CD4-positive, alpha-beta T cell treated with Interferon gamma for 1 hour (primary cell): ENCODE measurements at regions not wholly inside any gene's neighbourhood (a gene's known extent, or its start where the extent isn't known, plus 50 kb on each side); places are given as distances from the start of the nearest gene placed in this dataset.
"Not testable (repeated sequence)": the region's sequence is repeated elsewhere in the genome, so short reads cannot be mapped to it uniquely, and the experiment has no call there.

Source experiments
- DNase-seq: peaks from one replicate; pipeline ENCODE4 v3.0.0-alpha.2; 2020

DNA sequence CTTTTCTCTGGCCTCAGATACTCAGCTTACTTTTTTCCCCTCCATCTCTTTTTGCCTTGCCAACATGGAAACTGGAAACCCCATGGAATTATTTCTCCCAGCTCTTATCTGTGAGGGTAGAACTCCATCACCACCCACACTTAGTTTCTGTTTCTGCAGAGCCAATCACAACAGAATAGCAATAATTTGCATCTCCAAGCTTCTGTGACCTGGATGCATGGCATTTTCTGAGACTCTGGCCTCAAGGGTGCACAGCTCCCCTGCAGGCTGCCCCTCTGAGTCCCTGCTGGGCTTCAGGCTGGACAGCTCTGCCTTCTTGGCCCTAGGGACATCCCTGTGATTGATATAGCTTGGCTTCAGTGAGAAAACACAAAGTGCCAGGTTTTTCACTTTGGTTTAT is 316.5 kb upstream of the FZD8 start:
- not testable (repeated sequence) for DNase-seq

DNA sequence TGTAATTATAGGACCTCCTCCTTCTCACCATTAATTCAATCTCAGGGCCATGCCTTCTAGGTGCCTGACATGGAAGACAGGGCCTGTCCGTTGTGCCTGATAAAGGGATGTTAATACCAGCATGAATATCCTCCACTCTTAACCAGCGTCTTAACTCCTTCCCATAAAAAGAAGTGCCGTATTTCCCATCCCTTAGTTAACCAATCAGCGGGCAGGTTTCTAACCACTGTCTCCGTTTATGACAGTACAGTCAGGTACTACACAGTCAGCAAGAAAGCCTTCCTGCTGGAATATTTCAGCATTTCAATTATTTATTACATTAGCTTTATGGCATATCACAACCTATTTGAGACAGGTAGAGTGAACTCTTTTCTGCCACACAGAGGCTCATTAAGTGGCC is 308.6 kb upstream of the FZD8 start:
- DNase-seq: no peak

DNA sequence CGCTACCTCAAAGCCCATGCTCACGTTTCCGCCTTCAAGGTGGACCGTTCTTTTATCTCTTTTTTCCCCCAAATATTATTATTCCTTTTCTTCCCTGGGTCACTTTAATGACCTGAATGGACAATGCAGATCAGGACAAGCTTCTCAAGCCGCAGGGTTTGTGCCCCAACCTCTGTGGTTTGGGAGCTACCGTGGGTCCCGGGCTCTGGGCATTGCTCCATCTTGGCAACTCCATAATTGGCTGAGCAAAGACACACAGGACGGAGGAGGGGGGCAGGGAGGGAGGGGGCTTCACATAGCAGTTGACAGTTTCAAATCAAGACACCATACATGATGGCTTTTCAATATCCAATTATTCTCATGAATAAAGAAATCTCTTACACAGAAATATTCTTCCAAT is 308.1 kb upstream of the FZD8 start:
- no peak for DNase-seq

DNA sequence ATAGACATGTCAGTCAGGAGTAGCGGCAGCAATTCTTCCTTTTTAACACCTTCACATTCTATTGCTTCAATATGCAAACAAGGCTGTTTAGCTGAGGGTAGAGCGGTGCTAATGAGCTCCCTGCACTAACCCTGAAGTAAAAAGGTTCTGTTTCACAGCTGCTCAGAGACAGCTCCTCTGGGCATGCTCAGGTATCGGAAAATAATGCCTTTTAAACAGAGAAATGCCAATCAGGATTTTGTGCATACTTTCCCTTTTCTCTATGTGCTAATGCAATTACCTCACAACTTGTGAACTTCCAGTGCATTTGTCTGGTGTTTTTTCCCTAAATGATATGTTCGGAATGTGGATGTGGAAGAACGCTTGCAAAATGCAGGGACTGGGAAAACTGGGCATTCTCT is 307.7 kb upstream of the FZD8 start:
- no peak for DNase-seq

DNA sequence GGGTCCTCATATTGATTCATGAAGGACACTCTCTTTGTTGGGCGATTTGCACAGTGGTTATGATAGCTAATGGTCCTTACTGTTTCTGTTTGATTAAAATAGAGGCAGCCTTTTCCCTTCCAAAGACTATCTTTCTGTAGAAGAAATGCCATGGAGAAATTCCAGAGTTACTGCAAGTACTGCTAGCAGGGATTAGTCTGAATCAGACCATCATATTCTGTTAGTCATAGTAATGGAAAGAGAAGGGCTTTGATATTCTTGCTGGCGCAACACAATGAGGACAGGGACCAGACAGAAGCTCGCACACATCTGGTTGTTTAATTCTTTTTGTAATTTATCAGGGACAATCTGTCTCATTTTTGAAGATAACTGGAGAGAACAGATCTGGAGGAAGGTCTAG is 304.5 kb upstream of the FZD8 start:
- DNase-seq: no peak

DNA sequence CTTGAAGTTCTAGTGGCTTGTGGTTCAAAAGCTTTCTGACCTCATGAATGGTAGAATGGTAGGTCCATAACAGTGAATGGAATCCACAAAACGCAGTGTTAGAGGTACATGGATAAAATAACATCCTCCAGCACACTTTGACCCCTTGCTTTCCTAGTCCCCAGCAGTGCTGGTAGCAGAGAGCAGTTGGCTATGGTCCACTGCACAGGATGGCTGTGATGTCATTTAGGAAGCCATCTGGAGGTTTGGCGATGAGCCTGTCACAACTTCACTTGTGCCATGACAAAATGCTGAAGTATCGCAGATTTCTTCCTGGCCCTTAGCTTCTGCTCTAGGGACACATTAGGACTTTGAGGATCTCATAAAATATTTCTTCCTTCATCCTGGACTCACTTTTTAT is 300.0 kb upstream of the FZD8 start:
- no peak for DNase-seq

DNA sequence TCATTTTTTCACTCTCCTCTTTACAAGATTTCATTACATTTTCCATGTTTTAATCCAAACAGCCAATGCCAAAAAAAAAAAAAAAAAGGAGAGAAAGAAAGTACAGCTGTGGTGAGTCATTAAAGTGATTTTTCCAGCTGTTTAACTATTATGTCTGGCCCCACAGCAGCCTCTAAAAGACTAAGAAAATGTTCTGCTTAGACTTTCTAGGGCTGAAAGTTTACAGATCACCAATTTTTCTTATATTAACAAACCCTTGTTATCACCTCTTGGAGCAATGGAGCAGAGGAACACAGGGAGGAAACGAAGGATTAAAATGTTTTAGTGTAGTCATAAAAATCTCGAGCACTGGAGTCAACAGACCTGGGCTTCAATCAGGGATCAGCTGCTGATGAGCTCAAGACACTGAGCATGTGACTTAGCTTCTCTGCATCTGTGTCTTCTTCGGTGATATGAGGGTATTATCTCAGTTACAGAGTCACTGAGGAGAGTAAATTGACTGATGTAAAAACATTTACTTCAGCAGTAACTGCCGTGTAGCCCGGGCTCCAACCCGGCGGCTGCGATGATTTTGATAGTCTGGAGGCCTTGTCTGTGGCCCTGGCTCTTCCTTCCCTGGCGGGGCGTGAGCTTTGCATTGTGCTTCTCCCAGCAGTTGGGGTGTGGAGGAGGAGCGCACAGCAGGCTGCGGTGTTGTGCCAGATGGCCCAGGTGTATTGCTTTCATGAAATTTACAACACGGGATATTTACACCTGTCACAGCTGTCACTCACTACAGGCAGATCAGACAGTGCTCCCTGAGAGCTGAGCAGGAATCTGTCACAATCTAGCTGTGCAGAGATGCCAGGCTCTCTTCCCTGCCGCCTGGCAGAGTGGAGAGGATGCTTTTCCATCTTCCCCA is 298.3 kb upstream of the FZD8 start:
- DNase-seq: no peak

DNA sequence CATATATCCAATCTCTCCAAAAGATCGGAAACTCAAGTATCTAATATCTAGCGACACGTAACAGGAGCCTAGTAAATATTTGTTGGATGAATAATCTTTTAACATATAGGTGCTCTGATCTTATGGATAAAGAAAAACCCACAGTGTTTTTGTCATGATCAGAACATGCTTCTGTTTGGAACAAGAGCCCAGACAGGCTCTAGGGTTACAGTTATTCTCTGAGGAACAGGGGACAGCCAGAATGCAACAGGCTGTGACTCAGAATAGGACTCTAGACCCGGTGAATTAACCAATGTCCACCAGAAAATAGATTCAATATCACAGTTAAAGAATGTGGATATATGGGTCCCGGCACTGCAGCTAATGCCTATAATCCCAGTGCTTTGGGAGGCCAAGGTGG is 296.1 kb upstream of the FZD8 start:
- no peak for DNase-seq

DNA sequence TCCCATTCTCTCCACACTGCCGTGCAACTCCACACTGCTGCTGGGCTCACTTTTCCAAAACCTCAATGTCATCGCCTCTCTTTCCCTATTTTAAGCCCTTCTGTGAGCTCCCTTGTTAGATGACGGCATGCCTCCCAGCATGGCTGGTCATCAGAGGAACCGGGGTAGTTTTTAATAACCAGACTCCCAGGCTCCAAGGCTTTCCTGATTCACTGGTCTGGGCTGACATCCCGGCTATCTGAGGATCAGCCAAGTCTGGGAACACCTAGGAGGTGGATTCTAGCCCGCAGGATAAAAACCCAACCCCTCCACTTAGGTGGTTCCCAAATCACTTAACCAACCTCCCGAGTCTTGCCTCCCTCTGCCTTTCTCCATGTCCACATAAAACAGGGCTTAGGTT is 295.4 kb upstream of the FZD8 start:
- no peak for DNase-seq

DNA sequence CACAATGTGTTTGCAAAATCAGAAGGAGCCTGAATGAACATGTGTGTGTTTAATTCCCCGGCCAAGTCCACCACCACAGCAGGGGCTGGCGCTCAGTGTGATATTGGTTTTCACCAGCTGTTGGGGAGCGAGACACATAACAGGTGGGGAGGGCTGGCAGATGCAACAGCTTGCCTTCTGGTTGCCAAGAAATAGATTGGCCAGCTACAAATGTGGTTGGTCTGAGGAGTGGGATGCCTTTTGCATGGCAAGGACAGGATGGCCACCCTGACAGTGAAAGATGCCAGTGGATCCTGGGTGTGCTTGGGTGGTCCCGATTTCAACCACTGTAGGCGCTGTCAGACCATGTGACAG is 292.5 kb upstream of the FZD8 start:
- no peak for DNase-seq

DNA sequence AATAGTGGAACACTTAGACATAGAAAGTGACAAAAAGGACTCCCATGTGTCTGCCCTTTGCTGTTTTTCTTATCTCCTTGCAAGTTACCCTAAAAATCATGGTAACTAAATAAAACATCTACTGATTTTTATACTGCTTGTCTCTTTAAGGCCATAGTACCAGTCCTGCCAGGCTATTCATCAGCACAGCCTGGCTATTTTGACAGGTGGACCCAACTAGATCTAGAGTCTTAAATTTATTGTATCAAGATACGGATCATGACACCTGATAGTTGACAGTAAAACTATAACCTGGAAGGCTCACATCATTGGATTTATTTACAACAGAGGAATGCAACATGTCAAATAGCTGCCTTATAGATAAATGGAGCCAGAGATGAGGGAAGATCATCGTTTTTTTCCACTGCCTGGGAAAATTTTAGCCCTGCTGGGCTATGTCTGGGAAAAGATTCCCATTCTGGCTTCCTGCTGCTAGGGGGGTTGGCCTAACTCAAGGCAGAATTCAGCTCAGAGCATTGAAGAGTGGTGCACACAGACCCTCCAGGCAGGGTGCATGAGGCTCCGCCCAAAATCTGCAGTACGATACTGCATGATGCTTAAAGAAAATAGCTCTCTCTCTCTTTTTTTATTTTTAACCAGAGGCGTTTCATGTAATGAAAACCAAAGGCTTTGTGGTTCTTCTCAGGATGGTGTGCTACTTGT is 292.0 kb upstream of the FZD8 start:
- no peak for DNase-seq

DNA sequence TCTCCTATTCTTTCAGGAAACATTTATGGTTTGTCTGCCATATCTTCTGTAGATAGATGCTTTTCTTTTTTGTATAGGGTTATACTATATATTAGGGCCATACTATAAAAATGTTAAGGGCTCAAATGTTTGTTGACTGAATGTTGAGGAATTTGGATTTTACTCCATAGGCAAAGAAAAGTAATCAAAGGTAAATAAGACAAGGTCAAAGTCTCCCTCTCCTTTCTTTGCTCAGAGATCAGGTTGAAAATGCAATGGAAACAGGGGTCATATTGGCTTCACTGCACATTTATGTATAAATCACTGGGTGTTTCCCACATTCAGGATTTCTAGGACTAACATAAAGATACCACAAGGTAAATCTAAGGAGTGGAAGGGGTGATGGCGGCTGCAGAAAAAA is 291.4 kb upstream of the FZD8 start:
- DNase-seq: no peak

DNA sequence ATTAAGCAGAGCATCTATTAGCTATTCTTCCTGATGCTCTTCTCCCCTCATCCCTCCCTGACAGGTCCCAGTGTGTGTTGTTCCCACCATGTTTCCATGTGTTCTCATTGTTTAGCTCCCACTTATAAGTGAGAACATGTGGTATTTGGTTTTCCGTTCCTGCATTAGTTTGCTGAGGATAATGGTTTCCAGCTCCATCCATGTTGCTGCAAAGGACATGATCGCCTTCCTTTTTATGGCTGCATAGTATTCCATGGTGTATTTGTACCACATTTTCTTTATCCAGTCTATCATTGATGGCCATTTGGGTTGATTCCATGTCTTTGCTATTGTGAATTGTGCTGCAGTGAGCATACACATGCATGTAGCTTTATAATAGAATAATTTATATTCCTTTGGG is 287.9 kb upstream of the FZD8 start:
- DNase-seq: not testable (repeated sequence)

DNA sequence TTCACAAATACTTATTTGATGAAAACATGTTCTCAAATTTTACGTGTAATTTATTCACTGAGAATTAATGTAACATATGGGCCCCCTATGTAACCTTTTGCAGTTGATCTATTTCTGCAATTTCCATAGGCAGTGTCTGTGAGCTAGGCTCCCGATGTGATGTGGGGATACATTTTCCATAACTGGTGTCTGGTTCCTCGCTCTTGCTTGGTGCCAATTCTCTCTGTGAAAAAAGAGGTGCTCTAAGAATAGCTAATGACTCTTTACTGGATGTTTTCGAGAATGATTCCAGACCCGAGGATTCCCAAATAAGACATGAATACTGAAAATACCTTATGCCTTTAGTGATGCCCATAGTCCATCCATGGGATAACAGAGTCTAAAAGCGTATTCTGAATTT is 286.7 kb upstream of the FZD8 start:
- DNase-seq: no peak

DNA sequence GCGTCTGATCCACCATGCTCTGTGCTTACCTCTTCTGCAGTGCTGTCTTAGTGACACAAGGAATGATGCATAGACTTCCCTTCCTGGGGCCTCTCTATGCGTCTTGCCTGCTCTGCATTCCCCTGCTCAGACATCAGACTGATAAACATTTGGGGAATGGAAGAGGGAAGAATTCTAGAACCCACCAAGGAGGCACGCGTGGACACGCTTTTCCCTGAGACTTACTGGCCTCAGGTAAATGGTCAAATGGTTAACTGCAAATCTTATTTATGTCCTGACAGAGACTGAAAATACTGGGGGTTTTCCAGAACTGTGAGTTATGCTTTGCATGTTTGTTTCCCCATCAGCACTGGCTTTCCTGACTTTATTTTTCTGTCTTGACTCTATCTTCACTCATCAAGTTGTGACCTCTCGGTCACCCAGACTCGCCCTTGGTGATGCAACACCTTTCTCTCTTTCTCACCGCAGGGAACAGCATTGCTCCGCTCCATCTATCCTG is 285.9 kb upstream of the FZD8 start:
- no peak for DNase-seq

DNA sequence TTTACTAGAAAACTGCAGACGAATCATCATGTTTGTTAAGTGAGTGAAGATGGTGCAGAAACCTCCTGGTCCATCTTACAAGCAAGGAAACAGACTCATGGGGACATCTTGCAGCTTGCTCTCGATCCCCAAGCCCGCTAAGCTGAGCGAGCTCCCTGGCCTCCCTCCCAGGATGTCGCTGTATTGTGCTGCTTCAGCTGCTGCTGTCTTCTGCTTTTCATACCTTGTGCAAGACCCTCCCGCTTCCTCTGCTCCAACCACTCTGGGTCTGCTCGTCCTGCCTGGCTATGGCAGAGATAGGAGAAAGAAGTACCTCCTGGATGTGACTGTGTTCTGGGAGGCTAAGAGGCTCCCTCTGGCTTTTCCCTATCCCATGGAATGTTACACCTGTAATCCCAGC is 285.2 kb upstream of the FZD8 start:
- no peak for DNase-seq

DNA sequence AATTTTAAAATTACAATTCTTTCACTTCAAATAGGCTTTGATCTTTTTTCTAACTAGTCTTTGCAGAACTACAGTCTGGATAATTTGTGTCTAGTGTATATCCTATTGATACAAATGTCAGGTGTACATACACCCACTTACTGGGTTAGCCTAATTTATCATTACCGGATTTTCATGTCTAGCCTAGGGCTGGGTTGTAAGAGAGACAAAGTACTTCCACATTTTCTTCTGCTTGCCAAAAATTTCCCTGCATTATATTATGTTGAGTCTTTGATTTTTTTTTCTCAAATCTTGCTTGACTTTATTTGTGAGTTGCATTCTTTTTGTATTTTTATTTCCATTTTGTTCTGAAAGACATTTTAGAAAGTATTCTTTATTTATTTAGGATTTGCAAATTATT is 284.8 kb upstream of the FZD8 start:
- DNase-seq: no peak

DNA sequence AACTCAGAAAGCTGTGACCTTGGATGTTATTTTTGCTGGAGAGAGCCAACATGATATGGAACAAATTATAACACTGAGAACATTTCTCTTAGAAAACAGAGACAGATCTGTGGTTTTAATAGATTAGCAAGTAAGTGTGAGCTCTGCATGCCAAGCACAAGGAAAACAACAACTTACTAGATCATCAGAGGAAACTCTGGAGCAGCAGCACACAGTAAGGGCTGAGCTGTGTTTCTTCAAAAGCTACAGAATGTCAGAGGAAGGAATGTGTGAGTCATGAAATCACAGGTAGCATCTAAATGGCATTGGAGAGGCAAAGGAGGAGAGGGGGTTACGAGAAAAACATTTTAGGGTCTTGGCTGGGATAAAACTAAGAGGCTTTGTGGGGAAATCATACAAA is 283.4 kb upstream of the FZD8 start:
- no peak for DNase-seq

DNA sequence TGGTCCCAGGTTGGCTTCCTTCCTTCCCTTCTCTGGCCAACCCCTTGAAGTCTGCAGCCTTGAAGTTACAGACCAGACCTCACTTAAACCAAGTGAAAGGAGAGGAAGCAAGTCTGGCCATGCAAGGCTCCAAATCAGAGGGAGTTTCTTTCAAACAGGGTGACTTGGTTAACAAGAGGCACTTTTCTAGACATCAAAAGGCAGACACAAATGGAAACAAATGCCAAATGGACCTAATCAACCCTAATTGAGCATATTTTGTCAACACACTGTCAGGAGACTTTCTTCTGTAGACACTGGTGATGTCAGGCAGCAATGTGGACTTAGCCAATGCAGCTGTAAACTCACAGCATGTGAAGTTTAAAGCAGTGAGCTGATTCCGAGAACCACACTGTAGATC is 282.7 kb upstream of the FZD8 start:
- no peak for DNase-seq

DNA sequence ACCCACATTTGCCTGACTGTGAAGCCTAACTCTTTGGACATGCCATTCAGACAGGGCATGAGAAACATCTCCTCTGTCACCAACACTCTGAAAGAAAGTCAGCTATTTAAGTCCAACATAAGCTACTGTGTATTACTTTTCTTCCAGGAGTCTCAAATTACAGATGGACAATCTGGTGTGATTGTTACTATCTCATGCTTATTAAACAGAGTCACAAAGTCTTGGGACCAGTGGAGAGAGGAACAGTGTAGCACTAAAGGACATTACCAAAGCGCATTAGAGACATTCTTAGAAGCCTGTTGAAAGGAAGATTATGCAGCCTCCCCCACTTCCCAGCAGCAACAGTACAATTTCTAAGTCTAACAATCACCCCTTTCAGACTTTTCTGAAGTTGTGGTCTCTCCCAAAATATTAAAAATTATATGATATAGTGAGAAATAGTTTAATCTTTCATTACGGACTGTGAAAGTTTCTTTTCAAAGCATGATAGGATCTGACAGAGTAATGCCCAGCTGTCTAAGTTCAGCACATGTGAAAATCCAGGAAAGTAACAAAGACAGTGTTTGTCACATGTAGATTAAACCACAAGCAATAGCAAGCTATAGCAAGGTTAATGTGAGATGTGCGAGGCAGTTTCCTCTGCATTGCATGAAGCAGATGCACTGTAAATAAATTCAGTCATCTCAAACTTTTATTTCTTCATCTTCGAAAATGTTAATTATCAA is 280.9 kb upstream of the FZD8 start:
- no peak for DNase-seq

DNA sequence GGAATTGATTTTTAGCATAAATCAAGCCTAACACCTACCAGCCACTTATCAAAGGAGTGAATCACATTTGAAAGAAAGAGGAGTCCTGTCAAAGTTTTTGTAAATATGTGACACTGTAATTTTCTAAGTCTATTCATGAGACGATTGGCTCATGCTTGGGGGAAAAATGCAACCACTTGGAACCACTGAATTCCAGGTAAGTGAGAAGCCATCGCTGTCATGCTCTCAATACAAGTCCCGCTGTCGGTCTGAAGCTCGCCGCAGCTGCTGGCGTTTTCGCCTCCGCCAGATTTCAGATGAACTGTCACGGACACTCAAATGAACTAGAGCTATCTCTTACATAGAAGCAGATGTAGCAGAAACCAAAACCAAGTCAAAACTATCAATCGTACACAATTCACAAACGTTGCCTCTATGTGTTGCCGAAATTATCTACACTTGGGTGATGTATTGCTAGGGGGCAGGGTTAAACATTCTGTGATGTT is 279.8 kb upstream of the FZD8 start:
- no peak for DNase-seq

DNA sequence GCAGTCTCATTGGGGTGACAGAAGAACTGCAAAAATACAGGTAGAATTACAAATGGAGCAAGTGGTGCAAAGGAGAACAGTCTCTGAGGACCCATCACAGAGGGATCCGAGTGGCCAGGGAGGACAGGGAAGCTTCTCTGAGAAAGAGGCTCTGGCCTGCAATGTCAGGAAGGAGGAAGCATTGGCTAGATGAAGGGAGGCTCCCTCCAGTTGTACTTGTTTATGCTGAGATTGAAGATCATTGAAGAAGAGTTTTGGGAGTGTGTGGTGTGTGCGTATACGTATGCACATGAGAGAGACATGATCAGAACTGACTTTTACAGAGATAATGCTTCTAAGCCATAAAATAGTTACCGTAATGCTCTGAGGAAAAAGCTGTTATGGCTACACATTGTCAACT is 274.7 kb upstream of the FZD8 start:
- no peak for DNase-seq

DNA sequence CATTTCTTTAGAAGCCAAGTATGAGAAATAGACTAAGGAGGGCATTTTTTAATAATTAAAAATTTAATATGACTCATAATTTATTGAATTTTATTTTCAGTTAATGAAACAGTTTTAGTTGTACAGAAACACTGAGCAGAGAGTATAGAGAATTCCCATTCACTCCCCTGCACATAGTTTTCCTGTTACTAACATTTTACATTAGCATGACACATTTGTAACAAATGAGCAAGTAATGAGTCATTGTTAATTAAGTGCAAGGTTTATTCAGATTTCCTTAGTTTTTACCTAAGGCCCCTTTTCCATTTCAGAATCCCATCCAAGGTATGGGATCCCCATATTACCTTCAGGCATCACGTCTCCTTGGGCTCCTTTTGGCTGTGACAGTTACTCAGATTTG is 271.5 kb upstream of the FZD8 start:
- DNase-seq: no peak
